B cell (primary cell): ENCODE measurements at regions not wholly inside any gene's neighbourhood (a gene's known extent, or its start where the extent isn't known, plus 50 kb on each side); places are given as distances from the start of the nearest gene placed in this dataset.

Experiments
- ATAC-seq: fragments of 200-7000 bp; cut with Tn5 transposase; one replicate; pipeline ENCODE4 v1.10.0; 2021; ENCODE audit warnings: low read depth, mild to moderate bottlenecking, moderate number of reproducible peaks, moderate library complexity
- CTCF ChIA-PET: fragments of 350-600 bp; sonication (Branson Sonifier 250); formaldehyde crosslinking; loops from one replicate; lab custom pipeline; 2021; ENCODE audit warnings: antibody characterized with exemption, inconsistent platforms; lab: Charles Lee
- POLR2A ChIA-PET: fragments of 350-600 bp; sonication (Branson Sonifier 250); formaldehyde crosslinking; loops from one replicate; lab custom pipeline; 2021; ENCODE audit warnings: antibody characterized with exemption; lab: Charles Lee
- DNase-seq: peaks from one replicate; pipeline ENCODE4 v3.0.0; 2013
- H2AFZ ChIP-seq: 2 replicates; pipeline ENCODE4 v1.6.1; 2012; ENCODE audit warnings: mild to moderate bottlenecking, low read depth, low read length; ENCODE audit not compliant: insufficient read depth, poor library complexity, severe bottlenecking
- H3K27ac ChIP-seq, 2 donors: 1 replicate in 1 of 2; 2 replicates in 1 of 2; pipeline ENCODE4 v1.5.1; 2012 to 2013; ENCODE audit warnings: low read length in 2 of 2, mild to moderate bottlenecking in 2 of 2, moderate library complexity in 1 of 2
- H3K27me3 ChIP-seq, 4 experiments: fragments of 200-600 bp in 1 of 4; sonication (generic) in 1 of 4; replicated peaks in 1 of 4; 1 replicate in 2 of 4; 2 replicates in 2 of 4; pipeline versions ENCODE4 v1.6.1 to v1.7.0; 2013 to 2016; ENCODE audit warnings: low read length in 3 of 4, mild to moderate bottlenecking in 2 of 4, mixed read lengths in 1 of 4, moderate library complexity in 1 of 4; ENCODE audit not compliant: insufficient read depth in 4 of 4, control insufficient read depth in 3 of 4; ENCODE audit errors: control extremely low read depth in 1 of 4
- H3K36me3 ChIP-seq, 2 experiments: replicated peaks in 1 of 2; 1 replicate in 1 of 2; 2 replicates in 1 of 2; pipeline versions ENCODE4 v1.6.1 to v1.7.1; 2013; ENCODE audit warnings: low read length in 1 of 2; ENCODE audit not compliant: insufficient read depth in 2 of 2, control insufficient read depth in 1 of 2; ENCODE audit errors: control extremely low read depth in 1 of 2, extremely low read depth in 1 of 2
- H3K4me1 ChIP-seq, 2 donors: fragments of 200-600 bp in 1 of 2; sonication (generic) in 1 of 2; 1 replicate in 1 of 2; 2 replicates in 1 of 2; pipeline versions ENCODE4 v1.5.1 to v1.6.1; 2013 to 2017; ENCODE audit warnings: low read length in 2 of 2; ENCODE audit not compliant: control insufficient read depth in 2 of 2, insufficient read depth in 2 of 2
- H3K4me2 ChIP-seq: replicated peaks from 2 replicates; pipeline ENCODE3; 2012; ENCODE audit warnings: mild to moderate bottlenecking, low read depth, low read length; ENCODE audit not compliant: poor library complexity, severe bottlenecking
- H3K4me3 ChIP-seq, 5 experiments: fragments of 200-600 bp in 1 of 5; sonication (generic) in 1 of 5; 1 replicate in 3 of 5; 2 replicates in 2 of 5; pipeline versions ENCODE4 v1.5.1 to v1.7.0; 2011 to 2016; ENCODE audit warnings: low read length in 4 of 5, mild to moderate bottlenecking in 4 of 5, low read depth in 2 of 5, control low read depth in 1 of 5, moderate library complexity in 1 of 5; ENCODE audit not compliant: insufficient read depth in 1 of 5; ENCODE audit errors: control extremely low read depth in 1 of 5, extremely low read depth in 1 of 5
- H3K79me2 ChIP-seq: fragments of 200-600 bp; sonication (generic); one replicate; pipeline ENCODE4 v1.6.0; 2016; ENCODE audit warnings: low read length; ENCODE audit not compliant: control insufficient read depth, insufficient read depth
- H3K9ac ChIP-seq: fragments of 200-600 bp; sonication (generic); 2 replicates; pipeline ENCODE4 v1.6.1; 2017; ENCODE audit warnings: mild to moderate bottlenecking, low read length, moderate library complexity
- H3K9me3 ChIP-seq, 3 donors: one replicate each; pipeline versions ENCODE4 v1.6.1 to v1.7.1; 2013; ENCODE audit warnings: low read length in 2 of 3; ENCODE audit not compliant: control insufficient read depth in 2 of 3, insufficient read depth in 1 of 3; ENCODE audit errors: control extremely low read depth in 1 of 3
- H4K20me1 ChIP-seq: 2 replicates; pipeline ENCODE4 v1.6.0; 2012; ENCODE audit warnings: mild to moderate bottlenecking, low read length; ENCODE audit not compliant: insufficient read depth, control insufficient read depth, poor library complexity, severe bottlenecking
- H3K27ac Mint-ChIP-seq: one replicate; pipeline ENCODE4 v1.8.0; 2021; ENCODE audit warnings: mixed read lengths
- H3K27me3 Mint-ChIP-seq: one replicate; pipeline ENCODE4 v1.8.0; 2021; ENCODE audit warnings: mixed read lengths
- H3K4me1 Mint-ChIP-seq: one replicate; pipeline ENCODE4 v1.8.0; 2021; ENCODE audit warnings: mixed read lengths
- H3K4me3 Mint-ChIP-seq: one replicate; pipeline ENCODE4 v1.8.0; 2021; ENCODE audit warnings: mixed read lengths
- H3K9me3 Mint-ChIP-seq: one replicate; pipeline ENCODE4 v1.8.0; 2022; ENCODE audit warnings: mixed read lengths; ENCODE audit not compliant: insufficient read depth
- EZH2 ChIP-seq: IDR thresholded peaks from 2 replicates; pipeline ENCODE4 v1.6.1; 2012; ENCODE audit warnings: borderline replicate concordance, low read depth, mild to moderate bottlenecking, moderate library complexity, low read length; ENCODE audit not compliant: insufficient read depth, poor library complexity, severe bottlenecking
- WGBS: methylation state at CpG from one replicate; pipeline ENCODE4 v1.1.5; 2013; ENCODE audit warnings: missing lambda C conversion rate; ENCODE audit not compliant: insufficient coverage; 5-methylcytosine and 5-hydroxymethylcytosine counted together
- intact Hi-C: fragments of 100-400 bp; cut with micrococcal nuclease; formaldehyde crosslinking; loops from one replicate; pipeline ENCODE4 v1.10.0; 2022
- TF ChIP-seq, protein P1 (sequence below): fragments of 200-600 bp; IDR thresholded peaks from one replicate; pipeline ENCODE4 v1.8.0; 2022; ENCODE audit warnings: antibody characterized with exemption, mild to moderate bottlenecking

DNA sequence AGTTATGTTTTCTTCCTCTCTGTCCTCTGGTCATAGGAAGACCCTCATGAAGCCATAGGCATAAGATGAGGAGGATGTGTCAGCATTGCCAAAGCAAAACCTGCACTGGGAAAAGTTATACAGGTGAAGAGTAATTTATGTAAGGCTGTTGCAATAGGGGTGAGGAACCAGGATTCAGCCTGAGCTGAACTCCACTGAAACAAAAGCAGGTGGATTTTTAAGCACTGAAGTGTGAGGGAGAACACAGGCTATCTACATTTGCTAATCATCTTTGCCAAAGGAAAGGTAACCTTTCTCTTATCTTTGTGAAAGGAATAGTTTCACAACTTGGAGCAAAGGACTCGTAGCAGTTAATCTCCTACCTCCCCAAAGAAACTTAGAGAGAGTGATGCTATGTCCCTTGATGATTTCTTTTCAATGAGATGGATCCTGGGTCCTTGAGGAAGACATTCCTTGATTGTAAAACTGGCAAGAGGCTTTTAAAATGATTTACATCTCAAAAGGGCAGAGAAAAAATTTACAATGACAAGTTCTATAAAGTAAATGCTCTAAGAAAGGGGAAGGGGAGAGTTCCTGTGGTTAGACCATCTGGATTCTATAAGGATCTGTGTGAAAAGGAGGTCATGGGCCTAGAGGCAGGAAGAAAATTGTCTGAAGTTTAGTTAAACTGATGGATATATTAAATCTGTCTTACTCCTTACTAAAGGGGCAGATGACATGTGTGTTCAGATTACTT is 385.4 kb upstream of the CDH7 start:
- Histone ChIP-seq H3K4me3 (no peak overlapping the region), H4K20me1 (no peaks in the 10 kb centered on the region), H2AFZ (no peak overlapping the region), H3K4me2 (no peak overlapping the region), H3K36me3 (no peaks in the 10 kb centered on the region), H3K9me3 (peaks cover 0 to 3% (median 1%) of the 10 kb centered on the region in 3 donors), H3K79me2 (no peaks in the 10 kb centered on the region), H3K27ac (no peak overlapping the region), H3K27me3 (no peaks in the 10 kb centered on the region), H3K9ac (no peak overlapping the region), H3K4me1 (no peaks in the 10 kb centered on the region)
- Mint-ChIP-seq H3K4me1 (no peaks in the 10 kb centered on the region), H3K9me3 (peaks cover 2% of the 10 kb centered on the region), H3K4me3 (no peak overlapping the region), H3K27ac (no peak overlapping the region), H3K27me3 (no peaks in the 10 kb centered on the region)
- TF ChIP-seq, protein P1, sequence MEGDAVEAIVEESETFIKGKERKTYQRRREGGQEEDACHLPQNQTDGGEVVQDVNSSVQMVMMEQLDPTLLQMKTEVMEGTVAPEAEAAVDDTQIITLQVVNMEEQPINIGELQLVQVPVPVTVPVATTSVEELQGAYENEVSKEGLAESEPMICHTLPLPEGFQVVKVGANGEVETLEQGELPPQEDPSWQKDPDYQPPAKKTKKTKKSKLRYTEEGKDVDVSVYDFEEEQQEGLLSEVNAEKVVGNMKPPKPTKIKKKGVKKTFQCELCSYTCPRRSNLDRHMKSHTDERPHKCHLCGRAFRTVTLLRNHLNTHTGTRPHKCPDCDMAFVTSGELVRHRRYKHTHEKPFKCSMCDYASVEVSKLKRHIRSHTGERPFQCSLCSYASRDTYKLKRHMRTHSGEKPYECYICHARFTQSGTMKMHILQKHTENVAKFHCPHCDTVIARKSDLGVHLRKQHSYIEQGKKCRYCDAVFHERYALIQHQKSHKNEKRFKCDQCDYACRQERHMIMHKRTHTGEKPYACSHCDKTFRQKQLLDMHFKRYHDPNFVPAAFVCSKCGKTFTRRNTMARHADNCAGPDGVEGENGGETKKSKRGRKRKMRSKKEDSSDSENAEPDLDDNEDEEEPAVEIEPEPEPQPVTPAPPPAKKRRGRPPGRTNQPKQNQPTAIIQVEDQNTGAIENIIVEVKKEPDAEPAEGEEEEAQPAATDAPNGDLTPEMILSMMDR = no peak
- TF ChIP-seq EZH2 = no peak
- DNase-seq (no peak), ATAC-seq (no peak)
- intact Hi-C loops = no loop called here
- no CpG with 5 or more reads among the region's 1 CpG for WGBS
- ChIA-PET POLR2A (no interaction called here), CTCF (no interaction called here)

DNA sequence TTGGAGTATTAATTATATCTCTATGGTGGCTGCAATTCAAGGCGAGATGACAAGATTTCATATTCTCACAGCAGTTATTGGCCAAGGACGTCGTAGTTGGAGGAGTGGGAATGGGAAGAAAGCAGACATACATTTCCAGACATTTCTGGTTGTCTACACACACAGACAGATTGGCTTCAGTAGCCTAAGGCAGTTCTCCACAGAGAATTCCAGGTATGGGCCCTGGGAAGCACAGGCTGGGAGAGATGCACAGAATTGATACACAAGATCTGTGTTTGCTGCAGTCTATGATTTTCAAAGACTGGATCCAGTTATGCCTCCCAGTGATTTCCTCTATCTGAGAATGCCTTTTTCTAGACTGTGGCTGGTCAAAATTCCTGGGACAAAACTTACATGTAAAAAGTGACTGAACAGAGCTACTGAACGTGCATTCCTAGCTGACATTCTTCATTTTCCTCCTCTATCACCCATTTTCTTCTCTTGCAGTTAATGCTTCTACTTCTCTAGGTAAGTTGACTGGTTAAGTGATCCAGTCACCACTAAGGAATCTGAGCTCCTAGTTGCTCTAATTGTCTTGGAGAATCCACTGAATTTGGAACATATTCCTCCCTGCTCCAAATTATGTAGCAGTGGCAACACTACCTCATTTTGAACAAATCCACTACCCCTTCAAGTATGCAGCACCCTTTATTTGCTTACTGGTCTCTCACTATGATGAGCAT is 386.7 kb upstream of the CDH7 start:
- no CpG with 5 or more reads among the region's 4 CpGs for WGBS
- H3K27ac Mint-ChIP-seq = no peak overlapping the region
- Histone ChIP-seq H3K4me1 (no peaks in the 10 kb centered on the region), H3K9me3 (peaks cover 0 to 3% (median 1%) of the 10 kb centered on the region in 3 donors), H3K79me2 (no peaks in the 10 kb centered on the region), H2AFZ (no peak overlapping the region), H3K27ac (no peak overlapping the region), H3K27me3 (no peaks in the 10 kb centered on the region), H3K36me3 (no peaks in the 10 kb centered on the region), H3K4me3 (no peak overlapping the region), H3K9ac (no peak overlapping the region), H3K4me2 (no peak overlapping the region), H4K20me1 (no peaks in the 10 kb centered on the region)
- H3K9me3 Mint-ChIP-seq = peaks cover 2% of the 10 kb centered on the region
- no peak for ATAC-seq
- H3K27me3 Mint-ChIP-seq = no peaks in the 10 kb centered on the region
- H3K4me3 Mint-ChIP-seq = no peak overlapping the region
- ChIA-PET CTCF (no interaction called here), POLR2A (no interaction called here)
- no peak for DNase-seq
- intact Hi-C loops = no loop called here
- no peak for TF ChIP-seq EZH2
- TF ChIP-seq, protein P1 = no peak
- no peaks in the 10 kb centered on the region for H3K4me1 Mint-ChIP-seq
